ENCODE measurements at regions not wholly inside any gene's neighbourhood (a gene's known extent, or its start where the extent isn't known, plus 50 kb on each side); places are given as distances from the start of the nearest gene placed in this dataset.

DNA sequence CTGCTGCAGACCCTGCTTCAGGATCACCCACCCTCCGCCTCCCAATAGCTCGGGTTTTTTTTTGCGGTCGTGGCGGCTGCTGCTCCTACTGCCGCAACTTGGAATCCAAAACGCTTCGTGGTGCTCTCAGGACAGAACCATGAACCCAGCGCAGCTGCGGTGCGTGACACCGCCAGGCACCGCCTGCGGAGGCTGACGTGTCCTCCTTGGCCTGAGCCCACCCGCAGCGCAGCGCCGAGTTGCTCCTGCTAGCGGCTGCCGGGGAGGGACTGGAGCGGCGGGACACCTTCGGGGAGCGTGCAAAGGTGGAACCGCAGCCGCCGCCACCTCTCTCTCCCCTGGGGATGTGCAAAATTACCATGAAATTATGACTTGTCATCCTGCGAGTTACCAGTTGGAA is 1893.0 kb downstream of the TP53TG3F start:
- Mint-ChIP-seq H3K9me3 (ENCODE audit: unreplicated experiment) (peaks cover 33% of the 10 kb centered on the region), H3K27ac (ENCODE audit: unreplicated experiment) (no peak overlapping the region), H3K27me3 (ENCODE audit: unreplicated experiment) (no peaks in the 10 kb centered on the region), H3K4me3 (ENCODE audit: unreplicated experiment) (no peak overlapping the region), H3K36me3 (ENCODE audit: unreplicated experiment) (no peaks in the 10 kb centered on the region), H3K4me1 (ENCODE audit: unreplicated experiment) (no peaks in the 10 kb centered on the region)
- no peak for DNase-seq (ENCODE audit: extremely low spot score, unreplicated experiment)
- TF ChIP-seq, protein P1, sequence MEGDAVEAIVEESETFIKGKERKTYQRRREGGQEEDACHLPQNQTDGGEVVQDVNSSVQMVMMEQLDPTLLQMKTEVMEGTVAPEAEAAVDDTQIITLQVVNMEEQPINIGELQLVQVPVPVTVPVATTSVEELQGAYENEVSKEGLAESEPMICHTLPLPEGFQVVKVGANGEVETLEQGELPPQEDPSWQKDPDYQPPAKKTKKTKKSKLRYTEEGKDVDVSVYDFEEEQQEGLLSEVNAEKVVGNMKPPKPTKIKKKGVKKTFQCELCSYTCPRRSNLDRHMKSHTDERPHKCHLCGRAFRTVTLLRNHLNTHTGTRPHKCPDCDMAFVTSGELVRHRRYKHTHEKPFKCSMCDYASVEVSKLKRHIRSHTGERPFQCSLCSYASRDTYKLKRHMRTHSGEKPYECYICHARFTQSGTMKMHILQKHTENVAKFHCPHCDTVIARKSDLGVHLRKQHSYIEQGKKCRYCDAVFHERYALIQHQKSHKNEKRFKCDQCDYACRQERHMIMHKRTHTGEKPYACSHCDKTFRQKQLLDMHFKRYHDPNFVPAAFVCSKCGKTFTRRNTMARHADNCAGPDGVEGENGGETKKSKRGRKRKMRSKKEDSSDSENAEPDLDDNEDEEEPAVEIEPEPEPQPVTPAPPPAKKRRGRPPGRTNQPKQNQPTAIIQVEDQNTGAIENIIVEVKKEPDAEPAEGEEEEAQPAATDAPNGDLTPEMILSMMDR (IDR thresholded peaks at IDR 0.05) = no peak

DNA sequence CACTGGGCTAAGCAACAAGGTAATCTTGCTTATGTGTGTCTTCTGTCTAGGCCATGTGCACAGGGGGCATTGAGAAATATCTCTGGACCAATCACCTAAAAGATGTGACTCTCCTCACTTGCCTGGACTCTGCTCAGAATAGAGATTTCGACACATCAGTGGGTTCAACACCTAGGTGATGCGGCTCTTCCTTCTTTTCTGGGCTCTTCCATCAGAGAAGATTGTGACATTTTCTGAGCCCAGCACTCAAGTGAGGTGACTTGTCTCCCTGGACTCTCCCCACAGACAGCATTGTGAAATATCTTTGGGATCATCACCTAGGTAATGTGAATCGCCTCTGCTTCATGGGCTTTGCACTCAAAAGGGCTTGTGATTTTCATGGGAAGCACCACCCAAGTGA is 1904.1 kb downstream of the TP53TG3F start:
- TF ChIP-seq, protein P1 (IDR thresholded peaks at IDR 0.05) = no peak
- Mint-ChIP-seq H3K27ac (ENCODE audit: unreplicated experiment) (no peak overlapping the region), H3K4me3 (ENCODE audit: unreplicated experiment) (no peak overlapping the region), H3K4me1 (ENCODE audit: unreplicated experiment) (no peaks in the 10 kb centered on the region), H3K27me3 (ENCODE audit: unreplicated experiment) (no peaks in the 10 kb centered on the region), H3K36me3 (ENCODE audit: unreplicated experiment) (no peaks in the 10 kb centered on the region), H3K9me3 (ENCODE audit: unreplicated experiment) (peaks cover 60% of the 10 kb centered on the region)
- no peak for DNase-seq (ENCODE audit: extremely low spot score, unreplicated experiment)

DNA sequence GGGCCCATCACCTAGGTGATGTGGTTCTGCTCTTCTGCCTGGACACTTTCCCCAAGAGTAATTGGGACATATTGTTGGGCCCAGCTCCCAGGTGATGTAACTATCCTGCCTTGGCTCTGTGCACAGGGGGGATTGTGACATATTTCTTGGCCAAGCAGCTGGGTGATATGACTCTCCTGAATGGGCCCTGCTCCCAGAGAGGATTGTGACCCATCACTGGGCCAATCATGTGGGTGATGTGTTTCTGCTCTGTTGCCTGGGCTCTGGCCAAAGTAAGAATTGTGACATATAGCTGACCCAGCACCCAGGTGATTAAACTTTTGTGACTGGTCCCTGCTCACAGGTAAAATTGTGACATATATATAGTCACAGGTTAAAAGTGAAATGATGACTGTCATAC is 1904.9 kb downstream of the TP53TG3F start:
- H3K4me1 Mint-ChIP-seq (ENCODE audit: unreplicated experiment) = no peaks in the 10 kb centered on the region
- no peak for DNase-seq (ENCODE audit: extremely low spot score, unreplicated experiment)
- H3K9me3 Mint-ChIP-seq (ENCODE audit: unreplicated experiment) = peaks cover 65% of the 10 kb centered on the region
- TF ChIP-seq, protein P1 (IDR thresholded peaks at IDR 0.05) = no peak
- no peak overlapping the region for H3K27ac Mint-ChIP-seq (ENCODE audit: unreplicated experiment)
- H3K36me3 Mint-ChIP-seq (ENCODE audit: unreplicated experiment) = no peaks in the 10 kb centered on the region
- H3K27me3 Mint-ChIP-seq (ENCODE audit: unreplicated experiment) = no peaks in the 10 kb centered on the region
- H3K4me3 Mint-ChIP-seq (ENCODE audit: unreplicated experiment) = no peak overlapping the region

DNA sequence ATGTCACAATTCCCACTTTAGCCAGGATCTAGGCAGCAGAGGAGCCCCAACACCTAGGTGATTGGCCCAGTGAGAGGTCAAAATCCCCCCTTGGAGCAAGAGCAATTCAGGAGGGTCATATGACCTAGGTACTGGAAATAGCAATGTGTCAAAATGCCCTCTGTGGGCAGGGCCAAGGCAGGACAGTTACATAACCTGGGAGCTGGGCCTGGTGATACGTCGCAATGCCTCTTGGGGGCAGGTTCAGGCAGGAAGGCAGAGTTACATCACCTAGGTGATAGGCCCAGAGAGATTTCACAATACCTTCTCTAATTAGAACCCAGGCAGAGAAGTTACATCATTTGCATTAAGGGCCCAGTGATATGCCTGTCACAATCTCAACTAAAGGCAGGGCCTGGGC is 1906.3 kb downstream of the TP53TG3F start:
- Mint-ChIP-seq H3K27me3 (ENCODE audit: unreplicated experiment) (no peaks in the 10 kb centered on the region), H3K27ac (ENCODE audit: unreplicated experiment) (no peak overlapping the region), H3K36me3 (ENCODE audit: unreplicated experiment) (no peaks in the 10 kb centered on the region)

DNA sequence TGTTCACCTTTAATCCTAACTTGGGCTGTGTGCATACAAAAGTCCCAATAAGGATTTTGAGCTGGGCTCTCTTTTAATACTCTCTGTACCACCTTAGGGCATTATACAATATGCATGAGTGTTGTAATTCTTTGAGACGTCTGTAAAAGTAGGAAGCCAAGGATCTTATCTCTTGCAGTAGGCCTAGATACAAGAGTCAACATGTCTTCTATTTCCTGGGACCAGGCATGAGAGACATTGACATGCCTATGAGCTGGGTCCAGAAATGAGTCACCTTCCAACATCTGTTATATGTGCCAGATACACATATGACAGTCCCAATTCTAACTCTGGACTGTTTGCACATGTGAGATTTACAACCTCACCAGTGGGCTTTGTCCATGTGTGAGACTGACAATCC is 1911.2 kb downstream of the TP53TG3F start:
- H3K36me3 Mint-ChIP-seq (ENCODE audit: unreplicated experiment) = no peaks in the 10 kb centered on the region
- TF ChIP-seq, protein P1 (IDR thresholded peaks at IDR 0.05) = no peak
- no peak for DNase-seq (ENCODE audit: extremely low spot score, unreplicated experiment)
- H3K4me1 Mint-ChIP-seq (ENCODE audit: unreplicated experiment) = no peaks in the 10 kb centered on the region
- peaks cover 58% of the 10 kb centered on the region for H3K9me3 Mint-ChIP-seq (ENCODE audit: unreplicated experiment)
- no peak overlapping the region for H3K4me3 Mint-ChIP-seq (ENCODE audit: unreplicated experiment)
- no peaks in the 10 kb centered on the region for H3K27me3 Mint-ChIP-seq (ENCODE audit: unreplicated experiment)
- H3K27ac Mint-ChIP-seq (ENCODE audit: unreplicated experiment) = no peak overlapping the region

More for the DNA sequence above, 1906.3 kb downstream of the TP53TG3F start:
- TF ChIP-seq, protein P1 (IDR thresholded peaks at IDR 0.05) = no peak
- peaks cover 68% of the 10 kb centered on the region for H3K9me3 Mint-ChIP-seq (ENCODE audit: unreplicated experiment)
- no peak for DNase-seq (ENCODE audit: extremely low spot score, unreplicated experiment)
- no peaks in the 10 kb centered on the region for H3K4me1 Mint-ChIP-seq (ENCODE audit: unreplicated experiment)
- no peak overlapping the region for H3K4me3 Mint-ChIP-seq (ENCODE audit: unreplicated experiment)

All from osteocyte (in vitro differentiated cells).